OCI-LY1 (cell line): ENCODE measurements at regions not wholly inside any gene's neighbourhood (a gene's known extent, or its start where the extent isn't known, plus 50 kb on each side); places are given as distances from the start of the nearest gene placed in this dataset.

Source experiments
- CTCF ChIP-seq: fragments of 200-600 bp; sonication (generic), shearing (Covaris generic); IDR thresholded peaks from 2 replicates; pipeline ENCODE4 v1.5.1; 2017; ENCODE audit warnings: mild to moderate bottlenecking, antibody characterized with exemption, low read length, moderate library complexity, mixed read lengths
- EZH2 ChIP-seq: fragments of 200-600 bp; sonication (generic), shearing (Covaris generic); IDR thresholded peaks from 2 replicates; pipeline ENCODE4 v1.8.0; 2017; ENCODE audit warnings: borderline replicate concordance, mixed run types, mild to moderate bottlenecking, antibody characterized with exemption, low read length, moderate library complexity, mixed read lengths

- TF ChIP-seq EZH2 (no peak), CTCF (no peak)
These were observed 195.2 kb downstream of the AXIN2 start for GRCh38 chr17:65366102-65366844.
